BJ (cell line): ENCODE measurements at regions not wholly inside any gene's neighbourhood (a gene's known extent, or its start where the extent isn't known, plus 50 kb on each side); places are given as distances from the start of the nearest gene placed in this dataset.

ENCODE experiments used
- CTCF ChIA-PET: fragments of 350-600 bp; formaldehyde crosslinking; extraction: SDS; loops from one replicate; lab custom pipeline; 2021; ENCODE audit warnings: antibody characterized with exemption, inconsistent platforms; lab: Yijun Ruan, JAX
- POLR2A ChIA-PET: fragments of 300-600 bp; sonication (Branson Sonifier 250); formaldehyde crosslinking; extraction: SDS; loops from one replicate; lab custom pipeline; 2021; ENCODE audit warnings: antibody characterized with exemption; lab: Charles Lee
- DNase-seq: peaks from one replicate; pipeline ENCODE4 v3.0.0-alpha.2; 2011; ENCODE audit warnings: low read depth
- H3K27me3 ChIP-seq: 2 replicates; pipeline ENCODE4 v1.6.0; 2011; ENCODE audit warnings: low read length; ENCODE audit not compliant: control insufficient read depth, insufficient read depth
- H3K36me3 ChIP-seq: 2 replicates; pipeline ENCODE4 v1.5.1; 2011; ENCODE audit warnings: low read length; ENCODE audit not compliant: control insufficient read depth, insufficient read depth
- H3K4me3 ChIP-seq: 2 replicates; pipeline ENCODE4 v1.5.1; 2011; ENCODE audit warnings: low read depth, mild to moderate bottlenecking, control low read depth, low read length
- TF ChIP-seq, protein P1 (sequence below): IDR thresholded peaks from 2 replicates; pipeline ENCODE4 v1.5.1; 2011; ENCODE audit warnings: low read depth, mild to moderate bottlenecking, control low read depth, inconsistent platforms, low read length, moderate library complexity; ENCODE audit not compliant: insufficient read depth

DNA sequence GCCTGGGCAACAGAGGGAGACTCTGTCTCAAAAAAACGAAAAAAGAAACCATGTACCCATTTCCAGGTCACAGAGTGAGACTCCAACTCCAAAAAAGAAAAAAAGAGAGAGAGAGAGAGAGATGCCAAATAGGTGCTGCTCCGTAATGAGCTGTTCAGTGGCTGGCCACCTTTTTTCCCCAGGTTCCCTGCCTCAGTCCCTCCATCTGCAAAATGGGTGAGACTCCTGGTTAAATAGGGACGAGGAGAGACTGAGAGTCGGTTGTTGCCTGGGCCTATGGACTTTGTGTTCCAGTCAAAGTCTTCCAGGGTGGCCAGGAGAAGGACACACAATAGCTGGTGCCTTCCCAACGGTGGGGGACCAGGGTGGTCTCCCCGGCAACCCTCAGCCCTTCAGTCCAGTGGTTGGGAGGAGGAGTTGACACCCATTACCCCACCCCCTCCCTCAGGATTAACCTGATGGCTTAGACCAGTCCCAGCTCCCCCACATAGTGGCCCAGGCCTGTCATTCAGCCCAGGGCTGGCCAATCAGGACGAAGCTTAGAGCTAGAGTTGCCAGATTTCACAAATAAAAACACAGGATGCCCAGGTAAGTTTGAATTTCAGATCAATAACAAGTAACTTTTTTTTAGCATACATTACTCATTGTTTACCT lies 258.2 kb downstream of the PARN start:
- Histone ChIP-seq H3K4me3 (no peak overlapping the region), H3K36me3 (no peaks in the 10 kb centered on the region), H3K27me3 (no peaks in the 10 kb centered on the region)
- CTCF ChIA-PET: interaction anchor here (1.3 kb wide), 1 partner anchor 9 kb away, joined by 5 read pairs; no protein-coding TSS in a partner anchor
- DNase-seq: no peak
- TF ChIP-seq, protein P1, sequence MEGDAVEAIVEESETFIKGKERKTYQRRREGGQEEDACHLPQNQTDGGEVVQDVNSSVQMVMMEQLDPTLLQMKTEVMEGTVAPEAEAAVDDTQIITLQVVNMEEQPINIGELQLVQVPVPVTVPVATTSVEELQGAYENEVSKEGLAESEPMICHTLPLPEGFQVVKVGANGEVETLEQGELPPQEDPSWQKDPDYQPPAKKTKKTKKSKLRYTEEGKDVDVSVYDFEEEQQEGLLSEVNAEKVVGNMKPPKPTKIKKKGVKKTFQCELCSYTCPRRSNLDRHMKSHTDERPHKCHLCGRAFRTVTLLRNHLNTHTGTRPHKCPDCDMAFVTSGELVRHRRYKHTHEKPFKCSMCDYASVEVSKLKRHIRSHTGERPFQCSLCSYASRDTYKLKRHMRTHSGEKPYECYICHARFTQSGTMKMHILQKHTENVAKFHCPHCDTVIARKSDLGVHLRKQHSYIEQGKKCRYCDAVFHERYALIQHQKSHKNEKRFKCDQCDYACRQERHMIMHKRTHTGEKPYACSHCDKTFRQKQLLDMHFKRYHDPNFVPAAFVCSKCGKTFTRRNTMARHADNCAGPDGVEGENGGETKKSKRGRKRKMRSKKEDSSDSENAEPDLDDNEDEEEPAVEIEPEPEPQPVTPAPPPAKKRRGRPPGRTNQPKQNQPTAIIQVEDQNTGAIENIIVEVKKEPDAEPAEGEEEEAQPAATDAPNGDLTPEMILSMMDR: no peak
- POLR2A ChIA-PET: no interaction called here

DNA sequence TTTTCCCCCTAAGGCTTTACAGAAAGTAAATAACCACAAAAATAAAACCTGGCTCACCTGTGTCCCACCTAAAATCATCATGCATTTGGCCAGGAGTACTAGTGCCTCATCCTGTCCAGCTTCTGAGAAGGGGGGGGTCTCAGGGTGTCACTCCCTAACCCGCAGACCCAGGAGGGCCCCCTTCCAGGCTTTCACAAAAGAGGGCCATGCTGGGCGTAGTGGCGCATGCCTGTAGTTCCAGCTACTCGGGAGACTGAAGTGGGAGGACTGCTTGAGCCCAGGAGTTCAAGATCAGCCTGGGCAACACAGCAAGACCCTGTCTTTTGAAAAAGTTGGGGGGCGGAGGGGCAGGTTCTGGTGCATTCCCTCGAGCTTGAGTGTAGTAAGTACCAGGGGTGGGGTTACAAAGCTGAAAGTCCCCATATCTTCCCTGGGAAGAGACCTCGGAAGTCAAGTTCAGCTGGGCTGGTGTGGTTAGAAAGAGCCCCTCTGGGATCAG lies 259.3 kb downstream of the PARN start:
- no peak for DNase-seq
- CTCF ChIA-PET: interaction anchor here (0.8 to 0.9 kb wide), 2 partner anchors 10 to 121 kb away, joined by 3 read pairs; no protein-coding TSS in a partner anchor
- no peaks in the 10 kb centered on the region for H3K36me3 ChIP-seq
- POLR2A ChIA-PET: no interaction called here
- no peaks in the 10 kb centered on the region for H3K27me3 ChIP-seq
- no peak overlapping the region for H3K4me3 ChIP-seq
- TF ChIP-seq, protein P1: no peak

DNA sequence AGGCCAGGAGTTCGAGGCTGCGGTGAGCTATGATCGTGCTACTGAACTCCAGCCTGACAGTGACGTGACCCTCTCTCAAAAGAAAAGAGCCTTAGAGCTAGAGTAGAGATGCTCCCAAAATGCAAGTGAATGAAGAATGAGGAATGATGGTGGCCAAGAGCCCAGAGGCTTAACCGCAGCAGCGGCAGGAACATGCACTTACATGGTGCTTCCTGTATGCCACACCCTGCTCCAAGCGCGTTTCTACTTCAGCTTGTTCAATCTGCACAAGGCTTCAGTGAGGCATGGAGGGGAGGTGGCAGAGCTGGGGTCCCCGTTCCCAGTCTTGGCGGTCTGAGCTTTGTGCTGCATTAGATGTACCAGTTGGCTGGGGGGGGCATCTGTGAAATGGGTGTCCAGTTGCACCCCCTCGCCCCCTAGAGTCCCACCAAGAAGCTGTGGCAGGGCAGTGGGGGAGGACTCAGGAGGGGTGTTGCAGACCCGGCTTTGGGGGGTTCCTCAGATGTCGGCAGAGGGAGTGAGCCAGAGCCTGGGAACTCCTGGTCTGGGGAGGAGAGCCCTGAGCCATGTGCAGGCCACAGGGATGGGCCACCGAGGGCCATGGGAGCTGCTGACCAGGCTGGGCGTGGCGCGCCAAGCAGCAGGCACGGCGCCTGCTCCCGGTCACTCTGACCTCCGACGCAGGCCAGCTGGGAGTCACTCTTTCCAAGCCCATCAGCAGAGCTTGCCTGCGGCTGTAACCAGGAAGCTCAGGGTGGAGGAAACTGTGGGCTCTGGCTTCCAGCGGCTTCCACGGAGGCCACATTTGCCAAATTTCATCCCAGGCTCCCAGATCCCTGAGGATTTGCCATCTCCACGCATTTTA lies 260.1 kb downstream of the PARN start:
- Histone ChIP-seq H3K4me3 (no peak overlapping the region), H3K36me3 (no peaks in the 10 kb centered on the region), H3K27me3 (no peaks in the 10 kb centered on the region)
- no peak for DNase-seq
- ChIA-PET POLR2A (no interaction called here), CTCF (interaction anchor here (1.5 kb wide), 1 partner anchor 8 kb away, joined by 3 read pairs; no protein-coding TSS in a partner anchor)
- TF ChIP-seq, protein P1: no peak

DNA sequence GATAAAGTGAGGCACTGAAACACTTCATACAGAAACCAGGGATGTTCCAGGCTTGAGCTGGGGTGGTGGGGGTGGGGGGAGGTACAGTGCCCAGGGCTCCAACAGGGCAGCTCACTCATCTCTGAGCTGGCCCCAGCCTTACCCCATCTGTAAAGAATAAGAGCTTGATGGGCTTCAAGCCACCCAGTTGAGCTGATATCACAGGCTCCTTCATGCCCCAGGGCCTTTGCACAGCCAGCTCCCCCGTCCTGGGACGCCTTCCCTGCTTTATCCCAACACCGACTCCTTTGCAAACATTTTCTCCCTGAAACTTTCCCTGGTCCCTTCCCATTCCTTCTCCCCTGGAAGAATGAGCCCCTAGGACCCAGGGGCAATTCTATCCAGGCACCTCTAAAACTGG lies 261.7 kb downstream of the PARN start:
- no peak for DNase-seq
- TF ChIP-seq, protein P1: no peak
- CTCF ChIA-PET: no interaction called here
- no peak overlapping the region for H3K4me3 ChIP-seq
- H3K36me3 ChIP-seq: no peaks in the 10 kb centered on the region
- POLR2A ChIA-PET: no interaction called here
- H3K27me3 ChIP-seq: no peaks in the 10 kb centered on the region
